Activated naive CD8-positive, alpha-beta T cell treated with anti-CD3 and anti-CD28 coated beads, Interleukin-2, amount 10 ng/mL, durations not matched to agents 7 days and 5 days (primary cell): ENCODE measurements at regions not wholly inside any gene's neighbourhood (a gene's known extent, or its start where the extent isn't known, plus 50 kb on each side); places are given as distances from the start of the nearest gene placed in this dataset.
"Not testable (repeated sequence)": the region's sequence is repeated elsewhere in the genome, so short reads cannot be mapped to it uniquely, and the experiment has no call there.

ENCODE experiments used
- ATAC-seq: fragments of 150-1000 bp; cut with Tn5 transposase; one replicate; pipeline ENCODE4 v1.10.0; 2021; ENCODE audit warnings: low read depth, moderate library complexity
- POLR2A ChIA-PET: fragments of 350-600 bp; sonication (Branson Sonifier 250); formaldehyde crosslinking; loops from one replicate; lab custom pipeline; 2021; ENCODE audit warnings: antibody characterized with exemption; lab: Charles Lee
- DNase-seq: peaks from one replicate; pipeline ENCODE4 v3.0.0; 2021
- H3K27ac Mint-ChIP-seq: one replicate; pipeline ENCODE4 v1.8.0; 2022; ENCODE audit warnings: mild to moderate bottlenecking, mixed read lengths
- H3K27me3 Mint-ChIP-seq: one replicate; pipeline ENCODE4 v1.8.0; 2022; ENCODE audit warnings: mild to moderate bottlenecking, moderate library complexity, mixed read lengths
- H3K36me3 Mint-ChIP-seq: one replicate; pipeline ENCODE4 v1.8.0; 2021; ENCODE audit warnings: mild to moderate bottlenecking, mixed read lengths
- H3K4me1 Mint-ChIP-seq: one replicate; pipeline ENCODE4 v1.8.0; 2021; ENCODE audit warnings: mixed read lengths
- H3K4me3 Mint-ChIP-seq: one replicate; pipeline ENCODE4 v1.8.0; 2022; ENCODE audit warnings: mild to moderate bottlenecking, moderate library complexity, mixed read lengths
- H3K9me3 Mint-ChIP-seq: one replicate; pipeline ENCODE4 v1.8.0; 2021; ENCODE audit warnings: mixed read lengths

DNA sequence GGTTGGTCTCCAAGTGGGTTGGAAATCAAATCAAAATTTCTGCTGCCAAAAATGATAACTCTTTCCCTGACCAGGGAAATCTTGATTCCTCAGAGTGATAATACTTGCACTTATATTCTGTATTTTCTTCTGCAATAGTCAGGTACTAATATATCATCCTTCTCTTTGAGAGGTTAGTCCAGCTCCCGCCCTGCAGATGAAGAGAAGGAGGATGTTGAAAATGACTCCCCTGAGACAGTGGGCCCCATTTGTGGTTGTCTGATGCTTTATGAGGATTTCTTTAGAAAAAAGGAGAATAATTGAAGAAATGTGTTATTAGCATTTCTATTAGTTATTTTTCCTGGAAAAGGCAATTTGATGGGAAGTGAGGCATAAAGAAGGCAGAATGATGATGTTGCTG lies 213.0 kb downstream of the SEC23IP start:
- no peak for ATAC-seq
- Mint-ChIP-seq H3K27me3 (no peaks in the 10 kb centered on the region), H3K4me3 (no peak overlapping the region)

DNA sequence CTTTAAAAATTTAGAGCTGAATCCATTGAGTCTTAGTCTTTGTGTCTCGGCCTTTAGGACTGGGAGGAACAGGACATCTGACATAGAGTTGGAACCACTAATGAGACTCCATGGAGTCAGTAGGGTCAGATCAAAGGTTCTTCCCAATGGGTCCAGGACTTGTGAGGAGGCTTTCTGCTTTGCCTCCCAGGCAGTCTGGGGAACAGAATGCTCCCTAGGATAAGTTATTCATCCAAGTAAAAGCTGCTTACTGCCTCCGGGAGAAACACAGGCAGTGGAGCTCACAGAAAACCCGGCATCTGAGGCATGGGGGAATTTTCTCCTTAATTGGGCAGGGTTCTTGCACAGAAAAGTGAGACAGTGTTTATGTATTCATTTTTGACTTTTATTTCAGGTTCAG lies 216.4 kb downstream of the SEC23IP start:
- ATAC-seq (no peak), DNase-seq (no peak)
- no peaks in the 10 kb centered on the region for H3K36me3 Mint-ChIP-seq
- H3K9me3 Mint-ChIP-seq = peaks cover 2% of the 10 kb centered on the region
- H3K27me3 Mint-ChIP-seq = peaks cover 2% of the 10 kb centered on the region
- H3K4me3 Mint-ChIP-seq = no peak overlapping the region
- no peaks in the 10 kb centered on the region for H3K4me1 Mint-ChIP-seq
- POLR2A ChIA-PET = no interaction called here
- no peak overlapping the region for H3K27ac Mint-ChIP-seq

More for the DNA sequence above, 213.0 kb downstream of the SEC23IP start:
- Mint-ChIP-seq H3K9me3 (peaks cover 2% of the 10 kb centered on the region), H3K4me1 (no peaks in the 10 kb centered on the region), H3K36me3 (no peaks in the 10 kb centered on the region), H3K27ac (no peak overlapping the region)
- DNase-seq = no peak
- POLR2A ChIA-PET = no interaction called here

DNA sequence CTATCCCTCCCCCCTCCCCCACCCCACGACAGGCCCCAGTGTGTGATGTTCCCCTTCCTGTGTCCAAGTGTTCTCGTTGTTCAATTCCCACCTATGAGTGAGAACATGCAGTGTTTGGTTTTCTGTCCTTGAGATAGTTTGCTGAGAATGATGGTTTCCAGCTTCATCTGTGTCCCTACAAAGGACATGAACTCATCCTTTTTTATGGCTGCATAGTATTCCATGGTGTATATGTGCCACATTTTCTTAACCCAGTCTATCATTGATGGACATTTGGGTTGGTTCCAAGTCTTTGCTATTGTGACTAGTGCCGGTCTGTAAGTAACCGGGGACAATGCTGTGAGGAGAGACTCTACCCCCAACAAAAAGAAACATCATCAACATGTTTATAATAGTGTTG lies 217.2 kb downstream of the SEC23IP start:
- H3K9me3 Mint-ChIP-seq, H3K36me3 Mint-ChIP-seq, DNase-seq, H3K27ac Mint-ChIP-seq, H3K4me1 Mint-ChIP-seq, H3K27me3 Mint-ChIP-seq, ATAC-seq, H3K4me3 Mint-ChIP-seq, POLR2A ChIA-PET: not testable (repeated sequence)

DNA sequence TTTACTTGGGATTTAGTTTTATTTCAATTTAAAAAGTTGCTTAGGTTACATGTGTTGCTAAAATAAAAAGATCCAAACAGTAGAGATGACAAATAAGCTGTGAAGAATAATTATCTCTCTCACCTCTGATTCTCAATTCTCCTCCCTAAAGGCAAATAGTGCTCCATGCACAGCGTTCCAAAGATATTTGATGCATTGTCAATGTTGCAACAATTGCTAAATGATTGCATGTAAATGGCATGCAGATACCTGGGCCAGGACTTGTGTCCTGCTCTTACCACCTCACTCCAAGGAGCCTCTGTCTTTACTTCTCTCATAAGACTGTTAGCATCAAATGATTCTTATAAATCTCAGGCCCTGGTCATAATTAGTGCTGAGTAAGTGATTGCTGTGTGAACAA lies 217.7 kb downstream of the SEC23IP start:
- Mint-ChIP-seq H3K4me1 (no peaks in the 10 kb centered on the region), H3K27me3 (peaks cover 3% of the 10 kb centered on the region), H3K27ac (no peak overlapping the region), H3K9me3 (peaks cover 2% of the 10 kb centered on the region), H3K4me3 (no peak overlapping the region), H3K36me3 (no peaks in the 10 kb centered on the region)
- POLR2A ChIA-PET = no interaction called here
- ATAC-seq (no peak), DNase-seq (no peak)

DNA sequence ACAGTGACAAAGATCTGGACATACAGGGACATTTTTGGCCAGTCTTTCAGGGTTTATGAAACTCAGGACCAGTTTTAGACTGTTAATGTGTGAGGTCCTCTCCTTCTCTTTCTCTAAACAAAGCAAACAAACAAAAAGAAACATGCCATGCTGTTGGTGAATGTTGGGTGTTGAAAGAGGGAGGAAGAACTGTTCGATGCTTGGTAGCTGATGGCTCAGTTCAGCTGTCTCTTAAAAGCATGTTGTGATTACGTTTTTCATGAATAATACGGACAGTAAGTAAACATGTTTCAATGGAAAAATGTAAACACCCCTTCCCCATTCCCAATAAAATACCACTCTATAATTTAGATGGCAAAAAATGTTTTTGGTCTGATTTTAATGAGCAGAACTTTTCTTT lies 219.1 kb downstream of the SEC23IP start:
- peaks cover 3% of the 10 kb centered on the region for H3K27me3 Mint-ChIP-seq
- peaks cover 2% of the 10 kb centered on the region for H3K9me3 Mint-ChIP-seq
- H3K4me1 Mint-ChIP-seq = no peaks in the 10 kb centered on the region
- ATAC-seq = no peak
- no peaks in the 10 kb centered on the region for H3K36me3 Mint-ChIP-seq
- no peak overlapping the region for H3K4me3 Mint-ChIP-seq
- no peak overlapping the region for H3K27ac Mint-ChIP-seq
- POLR2A ChIA-PET = no interaction called here
- no peak for DNase-seq

DNA sequence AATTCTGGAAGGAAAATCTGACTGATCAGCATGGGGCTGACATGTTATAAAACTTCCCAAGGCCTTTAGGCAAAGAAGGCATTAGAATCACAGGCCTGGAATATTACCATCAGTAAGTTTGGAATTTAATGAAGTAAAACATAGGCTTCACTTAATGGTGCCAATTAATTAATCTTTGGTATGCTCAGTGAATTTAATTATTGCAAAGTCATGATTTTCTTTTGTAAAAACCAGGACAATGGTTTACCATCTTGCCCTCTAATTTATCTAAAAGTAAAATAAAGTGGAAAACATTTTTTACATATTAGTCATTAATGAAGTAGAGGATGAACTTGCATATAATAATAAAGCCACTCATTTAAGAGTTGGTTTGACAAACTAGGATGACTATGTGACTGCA lies 220.3 kb downstream of the SEC23IP start:
- no peak overlapping the region for H3K4me3 Mint-ChIP-seq
- no peak for ATAC-seq
- H3K9me3 Mint-ChIP-seq = peaks cover 2% of the 10 kb centered on the region
- DNase-seq = no peak
- no peaks in the 10 kb centered on the region for H3K4me1 Mint-ChIP-seq
- H3K27me3 Mint-ChIP-seq = peaks cover 3% of the 10 kb centered on the region
- no peak overlapping the region for H3K27ac Mint-ChIP-seq
- POLR2A ChIA-PET = no interaction called here
- H3K36me3 Mint-ChIP-seq = no peaks in the 10 kb centered on the region

DNA sequence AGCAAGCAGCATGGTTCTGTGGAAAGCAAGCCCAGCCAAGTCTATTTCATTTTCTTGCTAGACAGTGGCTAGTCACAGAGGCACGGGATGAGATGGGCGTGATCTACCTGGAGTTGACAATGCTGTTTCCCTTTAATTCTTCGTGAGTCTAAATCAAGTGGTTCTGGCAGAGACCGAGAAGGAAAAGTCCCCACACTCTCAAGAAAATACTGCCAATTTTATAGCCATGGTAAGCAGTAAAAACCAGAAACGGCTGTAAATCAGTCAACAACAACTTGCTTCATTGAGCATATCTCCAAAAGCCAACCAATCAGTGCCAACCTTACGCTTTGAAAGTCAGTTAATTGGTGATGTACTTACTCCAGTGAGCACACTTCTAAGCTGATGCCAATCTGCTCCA lies 223.4 kb downstream of the SEC23IP start:
- Mint-ChIP-seq H3K27ac (no peak overlapping the region), H3K4me3 (no peak overlapping the region), H3K36me3 (no peaks in the 10 kb centered on the region), H3K9me3 (peaks cover 2% of the 10 kb centered on the region), H3K4me1 (no peaks in the 10 kb centered on the region), H3K27me3 (peaks cover 3% of the 10 kb centered on the region)
- POLR2A ChIA-PET = no interaction called here
- ATAC-seq (no peak), DNase-seq (no peak)

DNA sequence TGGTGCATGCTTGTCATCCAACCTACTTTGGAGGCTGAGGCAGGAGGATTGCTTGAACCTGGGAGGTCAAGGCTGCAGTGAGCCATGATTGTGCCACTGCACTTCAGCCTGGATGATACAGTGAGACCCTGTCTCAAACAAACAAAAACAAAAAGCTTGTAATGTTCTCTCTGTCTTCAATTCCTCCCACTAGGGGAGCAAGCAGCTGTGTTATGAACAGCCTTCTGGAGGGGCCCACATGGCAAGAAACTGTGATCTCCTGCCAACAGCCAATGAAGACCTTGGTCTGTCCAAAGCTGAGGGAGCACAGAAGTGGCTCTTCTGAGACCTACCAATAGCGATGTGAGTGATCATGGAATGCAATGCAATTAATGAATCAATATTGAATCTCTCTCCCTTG lies 229.2 kb downstream of the SEC23IP start:
- POLR2A ChIA-PET = no interaction called here
- Mint-ChIP-seq H3K4me1 (no peaks in the 10 kb centered on the region), H3K4me3 (no peak overlapping the region), H3K36me3 (no peaks in the 10 kb centered on the region), H3K9me3 (peaks cover 2% of the 10 kb centered on the region), H3K27me3 (peaks cover 3% of the 10 kb centered on the region), H3K27ac (no peak overlapping the region)
- no peak for DNase-seq
- no peak for ATAC-seq

DNA sequence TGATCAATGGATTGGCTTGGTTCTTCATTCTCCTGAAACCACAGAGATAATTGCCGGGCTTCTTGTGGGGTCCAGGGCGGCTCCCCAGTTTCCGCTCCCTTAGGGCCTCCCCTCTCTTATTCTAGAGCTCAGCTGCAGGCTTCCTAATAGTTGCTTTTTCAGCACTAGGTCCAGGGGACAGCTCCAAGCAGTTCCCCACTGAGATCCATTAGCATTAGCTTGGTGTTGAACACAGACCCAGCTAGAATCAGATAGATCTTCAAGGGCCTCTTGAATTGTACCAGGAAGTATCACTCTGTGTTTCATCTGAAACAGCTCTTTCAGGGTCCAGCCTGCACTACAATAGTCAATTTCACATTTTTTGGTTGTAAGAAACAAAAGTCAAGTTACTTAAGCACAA lies 238.7 kb downstream of the SEC23IP start:
- Mint-ChIP-seq H3K4me3 (no peak overlapping the region), H3K27me3 (peaks cover 8% of the 10 kb centered on the region), H3K4me1 (no peaks in the 10 kb centered on the region), H3K9me3 (no peaks in the 10 kb centered on the region), H3K36me3 (no peaks in the 10 kb centered on the region), H3K27ac (no peak overlapping the region)
- ATAC-seq (no peak), DNase-seq (no peak)
- POLR2A ChIA-PET = no interaction called here

DNA sequence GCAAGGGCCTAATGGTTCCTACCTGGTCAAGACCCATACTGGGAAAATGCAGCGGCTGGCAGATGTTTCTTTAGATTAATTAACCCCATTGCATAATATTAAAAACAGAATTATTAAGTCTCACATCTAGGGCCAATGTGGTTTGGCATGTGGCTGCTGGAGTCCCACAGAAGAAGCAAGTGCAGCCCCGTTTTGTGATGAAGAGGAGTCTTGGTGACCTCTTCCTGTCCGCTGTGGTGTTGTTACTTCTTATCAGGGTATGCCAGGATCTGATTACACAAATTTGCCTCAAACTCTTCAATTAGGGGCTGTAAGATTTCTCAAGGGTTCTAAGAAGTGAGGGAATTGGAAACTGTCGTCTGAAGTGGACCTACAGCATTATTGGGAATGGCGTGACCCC lies 240.3 kb downstream of the SEC23IP start:
- ATAC-seq (no peak), DNase-seq (no peak)
- Mint-ChIP-seq H3K36me3 (no peaks in the 10 kb centered on the region), H3K27ac (no peak overlapping the region), H3K4me1 (no peaks in the 10 kb centered on the region), H3K27me3 (peaks cover 8% of the 10 kb centered on the region), H3K4me3 (no peak overlapping the region), H3K9me3 (no peaks in the 10 kb centered on the region)
- POLR2A ChIA-PET = no interaction called here

DNA sequence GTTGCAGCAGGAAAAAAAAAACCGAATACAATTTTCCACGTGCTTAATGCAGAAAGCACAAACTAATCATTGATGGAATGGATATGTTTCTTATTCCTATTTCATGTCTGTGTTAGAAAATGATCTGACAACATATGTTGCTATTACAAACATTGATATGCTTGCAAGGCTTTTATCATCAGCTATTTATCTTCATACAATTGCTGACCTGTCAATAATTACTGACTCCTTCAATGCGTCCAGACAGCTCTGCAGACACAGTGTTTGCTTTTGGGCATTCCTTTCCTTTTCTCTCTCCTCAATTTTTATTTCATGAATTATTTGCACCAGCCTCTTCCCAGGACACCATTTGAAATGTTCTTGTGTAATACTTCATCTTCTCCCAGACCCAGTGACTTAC lies 246.2 kb downstream of the SEC23IP start:
- H3K4me3 Mint-ChIP-seq = no peak overlapping the region
- POLR2A ChIA-PET = no interaction called here

DNA sequence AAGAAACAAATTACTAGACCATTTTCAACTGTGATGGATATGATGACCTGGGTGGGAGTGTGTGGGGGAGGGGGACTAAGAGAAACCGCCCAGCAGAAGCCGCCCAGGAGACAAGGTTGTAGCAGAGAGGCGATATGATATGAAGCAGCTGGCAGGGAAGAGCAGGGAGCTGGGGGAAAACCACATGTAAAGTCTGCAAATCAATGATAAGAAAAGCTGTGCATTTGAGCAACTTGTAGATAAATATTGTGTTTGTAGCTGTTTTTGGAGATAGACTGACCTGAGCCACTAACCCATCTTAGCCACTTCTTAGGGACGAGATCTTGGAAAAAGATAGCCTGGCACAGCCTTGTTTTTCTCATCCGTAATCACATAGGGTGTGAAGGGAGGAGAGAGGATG lies 252.6 kb downstream of the SEC23IP start:
- Mint-ChIP-seq H3K27ac (no peak overlapping the region), H3K36me3 (no peaks in the 10 kb centered on the region), H3K9me3 (peaks cover 3% of the 10 kb centered on the region), H3K4me1 (no peaks in the 10 kb centered on the region), H3K27me3 (peaks cover 4% of the 10 kb centered on the region), H3K4me3 (no peak overlapping the region)
- ATAC-seq (no peak), DNase-seq (no peak)
- POLR2A ChIA-PET = no interaction called here

More for the DNA sequence above, 246.2 kb downstream of the SEC23IP start:
- H3K27ac Mint-ChIP-seq = no peak overlapping the region
- H3K9me3 Mint-ChIP-seq = no peaks in the 10 kb centered on the region
- DNase-seq = no peak
- H3K4me1 Mint-ChIP-seq = no peaks in the 10 kb centered on the region
- no peak for ATAC-seq
- H3K27me3 Mint-ChIP-seq = peaks cover 4% of the 10 kb centered on the region
- H3K36me3 Mint-ChIP-seq = no peaks in the 10 kb centered on the region

DNA sequence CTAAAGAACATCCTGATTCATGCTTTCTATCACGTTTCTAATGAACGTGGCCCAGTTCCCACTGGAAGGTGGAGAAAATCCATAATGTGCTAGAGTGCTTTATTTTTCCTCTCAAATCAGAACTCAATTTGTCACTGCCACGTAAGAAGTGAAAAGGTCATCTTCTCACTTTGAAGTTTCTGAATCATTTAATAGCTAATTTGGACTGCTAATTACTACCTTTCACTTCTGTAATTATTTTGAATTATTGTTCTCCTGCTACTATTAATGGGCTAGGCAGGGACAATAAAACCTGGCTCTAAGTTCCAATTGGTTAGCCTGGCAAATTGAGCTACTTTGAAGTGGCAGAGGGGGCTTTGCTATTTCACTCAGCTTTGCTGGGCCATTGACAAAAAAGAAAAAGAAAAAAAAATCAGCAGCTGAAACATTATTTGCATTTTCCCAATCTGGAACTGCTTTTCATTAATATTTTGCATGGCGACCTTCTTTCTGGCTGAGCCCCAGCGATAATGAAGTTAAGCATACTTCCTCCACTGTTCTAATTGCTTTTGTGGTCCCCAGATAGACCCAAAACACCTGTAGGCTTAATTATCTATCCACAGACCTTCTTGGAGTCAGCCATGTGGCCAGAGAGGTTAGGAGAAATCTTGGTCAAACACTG lies 264.2 kb downstream of the SEC23IP start:
- Mint-ChIP-seq H3K9me3 (no peaks in the 10 kb centered on the region), H3K27me3 (peaks cover 2% of the 10 kb centered on the region), H3K36me3 (no peaks in the 10 kb centered on the region), H3K4me3 (no peak overlapping the region), H3K4me1 (no peaks in the 10 kb centered on the region), H3K27ac (no peak overlapping the region)
- POLR2A ChIA-PET = no interaction called here
- DNase-seq (no peak), ATAC-seq (no peak)

DNA sequence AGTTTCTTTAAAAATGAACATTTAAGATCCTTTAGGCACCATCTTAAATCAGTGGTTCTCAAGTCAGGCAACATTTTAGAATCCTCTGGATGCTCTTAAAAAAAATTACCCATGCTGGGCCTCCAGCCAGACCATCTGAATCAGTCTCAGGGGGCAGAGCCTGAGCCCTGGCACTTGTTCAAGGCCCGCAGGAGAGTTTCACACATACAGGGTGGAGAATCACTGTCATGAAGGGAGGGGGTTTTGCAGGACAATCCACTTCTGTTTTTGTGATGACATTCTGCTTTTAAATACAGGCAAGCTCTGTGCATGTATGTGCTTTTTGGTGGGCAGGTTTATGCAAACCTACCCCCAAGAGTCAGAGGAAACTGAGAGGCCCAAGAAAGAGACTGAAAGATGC lies 268.6 kb downstream of the SEC23IP start:
- no peak overlapping the region for H3K27ac Mint-ChIP-seq
- no peaks in the 10 kb centered on the region for H3K36me3 Mint-ChIP-seq
- POLR2A ChIA-PET = no interaction called here
- H3K4me1 Mint-ChIP-seq = no peaks in the 10 kb centered on the region
- DNase-seq (no peak), ATAC-seq (no peak)
- H3K4me3 Mint-ChIP-seq = no peak overlapping the region
- H3K9me3 Mint-ChIP-seq = no peaks in the 10 kb centered on the region
- no peaks in the 10 kb centered on the region for H3K27me3 Mint-ChIP-seq

DNA sequence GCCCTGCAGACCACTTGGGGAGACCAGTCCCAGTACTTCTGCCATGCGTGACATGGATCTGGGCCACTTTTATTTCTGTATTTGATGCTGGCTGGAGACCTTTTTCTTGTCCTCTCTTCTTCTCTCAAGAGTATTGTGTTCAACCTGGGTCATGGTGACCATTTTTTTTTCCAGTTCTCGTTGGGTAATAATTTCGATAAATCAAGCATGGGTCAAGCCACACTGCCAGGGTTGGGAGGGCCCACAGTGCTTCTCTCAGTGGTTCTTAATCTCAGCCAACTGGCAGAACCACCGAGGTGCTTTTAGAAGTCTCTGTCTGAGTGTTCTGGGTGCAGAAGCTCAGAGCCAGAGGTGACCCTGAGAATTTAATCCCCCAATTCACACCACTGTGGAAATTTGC lies 269.9 kb downstream of the SEC23IP start:
- POLR2A ChIA-PET = no interaction called here
- no peak overlapping the region for H3K4me3 Mint-ChIP-seq
- DNase-seq (no peak), ATAC-seq (no peak)
- no peaks in the 10 kb centered on the region for H3K9me3 Mint-ChIP-seq
- H3K27ac Mint-ChIP-seq = no peak overlapping the region
- H3K4me1 Mint-ChIP-seq = no peaks in the 10 kb centered on the region
- H3K27me3 Mint-ChIP-seq = no peaks in the 10 kb centered on the region
- no peaks in the 10 kb centered on the region for H3K36me3 Mint-ChIP-seq
